ENCODE measurements at regions not wholly inside any gene's neighbourhood (a gene's known extent, or its start where the extent isn't known, plus 50 kb on each side); places are given as distances from the start of the nearest gene placed in this dataset.

- no peak overlapping the region for H3K27ac ChIP-seq
- TF ChIP-seq POLR2AphosphoS5 (IDR thresholded peaks at IDR 0.05; ENCODE audit: borderline replicate concordance, low read depth, low read length) (no peak), EZH2 (IDR thresholded peaks at IDR 0.05) (no peak), FOXP2 (optimal IDR thresholded peaks at IDR 0.05; ENCODE audit: control extremely low read depth, extremely low read length, insufficient read depth) (no peak)
- no peaks in the 10 kb centered on the region for H3K36me3 ChIP-seq (ENCODE audit: insufficient read depth, low read length)
- H3K9ac ChIP-seq (ENCODE audit: insufficient read length) = no peak overlapping the region
- no peaks in the 10 kb centered on the region for H3K9me3 ChIP-seq (ENCODE audit: low read depth, low read length)
- DNase-seq (ENCODE audit: low read depth, low spot score) = no peak
- no peak overlapping the region for H3K4me3 ChIP-seq
Observed at GRCh38 chr6:158920311-158920905, 79.6 kb downstream of the RSPH3 start.

DNA sequence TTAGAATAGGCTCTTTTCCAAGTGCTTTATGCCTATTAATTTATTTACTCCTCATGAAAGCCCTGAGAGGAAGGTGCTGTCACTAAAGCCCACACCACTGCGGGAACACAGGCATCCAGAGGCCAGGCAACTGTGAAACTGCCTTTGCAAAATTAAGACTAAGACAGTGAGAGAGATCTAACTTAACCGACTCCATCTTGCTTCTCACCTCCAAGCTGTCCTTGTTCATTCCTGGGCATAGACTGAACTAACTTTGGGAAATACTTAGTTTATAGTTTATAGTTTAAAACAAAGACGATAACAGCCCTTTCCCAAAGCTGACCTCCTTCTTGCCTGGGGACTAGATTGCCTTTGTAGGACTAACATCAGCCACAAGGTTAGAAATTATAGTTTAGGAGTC lies 80.1 kb downstream of the RSPH3 start:
- DNase-seq (ENCODE audit: low read depth, low spot score) = no peak
- no peaks in the 10 kb centered on the region for H3K9me3 ChIP-seq (ENCODE audit: low read depth, low read length)
- no peak overlapping the region for H3K9ac ChIP-seq (ENCODE audit: insufficient read length)
- H3K4me3 ChIP-seq = no peak overlapping the region
- no peak overlapping the region for H3K27ac ChIP-seq
- TF ChIP-seq POLR2AphosphoS5 (IDR thresholded peaks at IDR 0.05; ENCODE audit: borderline replicate concordance, low read depth, low read length) = no peak
- no peak for TF ChIP-seq EZH2 (IDR thresholded peaks at IDR 0.05)
- TF ChIP-seq FOXP2 (optimal IDR thresholded peaks at IDR 0.05; ENCODE audit: control extremely low read depth, extremely low read length, insufficient read depth) = no peak
- no peaks in the 10 kb centered on the region for H3K36me3 ChIP-seq (ENCODE audit: insufficient read depth, low read length)

GRCh38 chr6:158916617-158917016 lies 83.4 kb downstream of the RSPH3 start:
- Histone ChIP-seq H3K9ac (ENCODE audit: insufficient read length) (no peak overlapping the region), H3K36me3 (ENCODE audit: insufficient read depth, low read length) (no peaks in the 10 kb centered on the region), H3K4me3 (no peak overlapping the region), H3K27ac (no peak overlapping the region), H3K9me3 (ENCODE audit: low read depth, low read length) (no peaks in the 10 kb centered on the region)
- no peak for DNase-seq (ENCODE audit: low read depth, low spot score)
- TF ChIP-seq EZH2 (IDR thresholded peaks at IDR 0.05) (no peak), POLR2AphosphoS5 (IDR thresholded peaks at IDR 0.05; ENCODE audit: borderline replicate concordance, low read depth, low read length) (no peak), FOXP2 (optimal IDR thresholded peaks at IDR 0.05; ENCODE audit: control extremely low read depth, extremely low read length, insufficient read depth) (no peak)

DNA sequence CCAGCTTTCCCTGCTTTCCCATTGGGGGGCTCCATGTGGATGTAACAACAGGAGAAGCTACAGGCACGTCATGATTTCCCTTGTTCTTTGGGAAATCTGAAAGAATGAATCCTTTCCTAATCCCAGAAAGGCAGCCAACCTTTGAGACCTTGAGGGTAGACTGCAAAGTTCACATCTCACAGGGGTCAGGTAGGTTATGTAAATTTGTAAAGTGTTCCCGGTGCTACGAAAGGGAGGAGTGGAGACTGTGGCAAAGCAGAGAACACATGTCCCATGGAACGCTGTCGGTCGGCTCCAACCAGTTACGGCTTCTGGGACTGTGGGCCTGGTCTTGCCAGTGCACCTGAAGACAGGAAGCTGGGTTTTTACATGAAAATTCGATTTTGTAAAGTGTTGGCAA lies 85.1 kb downstream of the RSPH3 start:
- TF ChIP-seq FOXP2 (optimal IDR thresholded peaks at IDR 0.05; ENCODE audit: control extremely low read depth, extremely low read length, insufficient read depth) (no peak), POLR2AphosphoS5 (IDR thresholded peaks at IDR 0.05; ENCODE audit: borderline replicate concordance, low read depth, low read length) (no peak), EZH2 (IDR thresholded peaks at IDR 0.05) (no peak)
- no peaks in the 10 kb centered on the region for H3K36me3 ChIP-seq (ENCODE audit: insufficient read depth, low read length)
- H3K9ac ChIP-seq (ENCODE audit: insufficient read length) = no peak overlapping the region
- no peak for DNase-seq (ENCODE audit: low read depth, low spot score)
- H3K27ac ChIP-seq = no peak overlapping the region
- H3K4me3 ChIP-seq = no peak overlapping the region
- no peaks in the 10 kb centered on the region for H3K9me3 ChIP-seq (ENCODE audit: low read depth, low read length)

DNA sequence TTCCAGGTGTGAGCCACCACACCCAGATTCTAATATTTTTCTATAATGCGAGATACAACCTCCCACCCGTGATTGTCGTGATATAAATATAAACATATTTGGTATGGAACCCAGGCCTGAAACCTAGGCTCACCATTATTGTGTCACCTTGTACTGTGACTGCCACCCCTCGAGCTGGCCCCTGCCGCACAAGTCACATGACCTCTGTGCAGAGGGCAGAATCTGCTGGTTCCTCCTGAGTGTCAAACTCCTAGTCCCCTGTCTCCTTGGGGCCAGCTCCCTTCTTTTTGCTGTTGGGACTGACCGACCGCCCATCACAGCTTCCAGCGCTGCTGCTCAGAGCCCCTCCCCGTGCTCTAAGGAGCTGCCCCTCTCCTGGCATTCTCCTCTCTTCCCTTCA lies 86.4 kb downstream of the RSPH3 start:
- no peak overlapping the region for H3K27ac ChIP-seq
- no peaks in the 10 kb centered on the region for H3K9me3 ChIP-seq (ENCODE audit: low read depth, low read length)
- TF ChIP-seq FOXP2 (optimal IDR thresholded peaks at IDR 0.05; ENCODE audit: control extremely low read depth, extremely low read length, insufficient read depth) = no peak
- TF ChIP-seq EZH2 (IDR thresholded peaks at IDR 0.05) = no peak
- TF ChIP-seq POLR2AphosphoS5 (IDR thresholded peaks at IDR 0.05; ENCODE audit: borderline replicate concordance, low read depth, low read length) = no peak
- H3K9ac ChIP-seq (ENCODE audit: insufficient read length) = no peak overlapping the region
- no peak for DNase-seq (ENCODE audit: low read depth, low spot score)
- H3K4me3 ChIP-seq = no peak overlapping the region
- no peaks in the 10 kb centered on the region for H3K36me3 ChIP-seq (ENCODE audit: insufficient read depth, low read length)

DNA sequence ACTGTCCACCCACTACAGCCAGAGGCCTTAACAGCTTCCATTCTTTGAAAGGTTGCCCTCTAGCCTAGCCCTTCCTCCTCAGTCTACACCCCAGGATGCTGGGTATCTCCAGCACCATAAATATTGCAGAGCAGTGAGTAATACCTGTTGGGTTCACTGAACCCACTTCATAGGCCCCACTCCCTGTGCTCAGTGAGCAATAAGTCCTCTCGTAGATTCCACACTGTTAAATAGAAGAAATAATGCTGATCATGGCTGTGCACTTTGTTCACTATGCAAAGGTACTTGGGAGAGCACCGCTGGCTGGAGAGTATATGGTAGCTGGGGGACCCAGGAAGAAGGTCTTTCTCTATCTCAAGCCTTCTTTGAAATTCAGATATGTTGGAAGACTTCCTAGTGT lies 87.3 kb downstream of the RSPH3 start:
- Histone ChIP-seq H3K9me3 (ENCODE audit: low read depth, low read length) (no peaks in the 10 kb centered on the region), H3K9ac (ENCODE audit: insufficient read length) (no peak overlapping the region), H3K27ac (no peak overlapping the region), H3K36me3 (ENCODE audit: insufficient read depth, low read length) (no peaks in the 10 kb centered on the region), H3K4me3 (no peak overlapping the region)
- no peak for DNase-seq (ENCODE audit: low read depth, low spot score)
- TF ChIP-seq EZH2 (IDR thresholded peaks at IDR 0.05) (no peak), FOXP2 (optimal IDR thresholded peaks at IDR 0.05; ENCODE audit: control extremely low read depth, extremely low read length, insufficient read depth) (no peak), POLR2AphosphoS5 (IDR thresholded peaks at IDR 0.05; ENCODE audit: borderline replicate concordance, low read depth, low read length) (no peak)

DNA sequence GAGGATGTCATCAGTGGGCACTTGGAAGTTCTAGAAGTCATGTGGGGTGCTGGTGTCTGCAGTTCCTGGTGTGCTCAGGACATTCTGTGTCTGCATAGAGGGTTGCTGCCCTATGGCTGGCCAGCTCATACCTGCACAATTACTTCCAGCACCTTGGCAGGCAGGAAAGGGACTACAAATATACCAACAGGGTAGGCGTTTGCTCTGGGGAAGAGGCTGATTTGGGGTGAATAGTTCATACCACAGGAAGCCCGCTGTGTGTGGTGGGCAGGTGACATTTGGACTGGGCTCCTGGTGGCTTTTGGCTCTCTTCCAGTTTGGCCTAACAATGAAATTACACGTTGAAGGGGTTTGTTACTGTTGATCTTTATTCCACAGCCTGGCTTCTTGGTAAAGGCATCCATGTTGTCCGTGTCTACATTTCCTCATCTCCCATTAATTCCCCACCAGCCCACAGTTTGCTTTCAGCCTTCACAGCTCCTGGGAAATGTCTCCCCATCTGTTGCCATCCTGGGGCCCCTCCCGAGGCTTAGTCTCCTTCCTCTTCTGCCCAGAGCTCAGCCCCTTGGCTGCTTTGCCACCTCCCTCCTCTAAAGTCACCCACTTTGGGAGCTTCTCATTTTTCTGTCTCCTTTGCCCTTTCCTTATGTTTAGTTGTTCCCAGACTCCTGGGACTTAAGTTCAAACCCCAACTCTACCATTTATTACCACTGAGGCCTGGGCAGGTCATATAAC lies 88.1 kb downstream of the RSPH3 start:
- Histone ChIP-seq H3K9me3 (ENCODE audit: low read depth, low read length) (no peaks in the 10 kb centered on the region), H3K27ac (no peak overlapping the region), H3K36me3 (ENCODE audit: insufficient read depth, low read length) (no peaks in the 10 kb centered on the region), H3K9ac (ENCODE audit: insufficient read length) (no peak overlapping the region), H3K4me3 (no peak overlapping the region)
- TF ChIP-seq EZH2 (IDR thresholded peaks at IDR 0.05) (no peak), POLR2AphosphoS5 (IDR thresholded peaks at IDR 0.05; ENCODE audit: borderline replicate concordance, low read depth, low read length) (no peak), FOXP2 (optimal IDR thresholded peaks at IDR 0.05; ENCODE audit: control extremely low read depth, extremely low read length, insufficient read depth) (no peak)
- DNase-seq (ENCODE audit: low read depth, low spot score) = no peak

GRCh38 chr6:158910484-158911440 lies 89.2 kb downstream of the RSPH3 start:
- Histone ChIP-seq H3K27ac (peak overlapping the region; percentile 12; the same call in 1 of the 2 replicates), H3K4me3 (no peak overlapping the region), H3K36me3 (ENCODE audit: insufficient read depth, low read length) (no peaks in the 10 kb centered on the region), H3K9ac (ENCODE audit: insufficient read length) (no peak overlapping the region), H3K9me3 (ENCODE audit: low read depth, low read length) (0 out of 2 replicates have a peak, but pooled peaks cover 2% of the 10 kb centered on the region)
- no peak for DNase-seq (ENCODE audit: low read depth, low spot score)
- no peak for TF ChIP-seq EZH2 (IDR thresholded peaks at IDR 0.05)
- no peak for TF ChIP-seq POLR2AphosphoS5 (IDR thresholded peaks at IDR 0.05; ENCODE audit: borderline replicate concordance, low read depth, low read length)
- TF ChIP-seq FOXP2 (optimal IDR thresholded peaks at IDR 0.05; ENCODE audit: control extremely low read depth, extremely low read length, insufficient read depth) = no peak
